Transverse colon (tissue), 4 donors: ENCODE measurements at regions not wholly inside any gene's neighbourhood (a gene's known extent, or its start where the extent isn't known, plus 50 kb on each side); places are given as distances from the start of the nearest gene placed in this dataset.
"Not testable (repeated sequence)": the region's sequence is repeated elsewhere in the genome, so short reads cannot be mapped to it uniquely, and the experiment has no call there.

ENCODE experiments used
- DNase-seq: peaks from one replicate; pipeline ENCODE4 v3.0.0-alpha.2; 2019
- H3K27ac ChIP-seq, 4 donors: fragments of 200-600 bp; sonication (generic); 2 replicates each; pipeline ENCODE4 v1.5.1; 2016 to 2018; ENCODE audit warnings: inconsistent platforms in 4 of 4
- H3K27me3 ChIP-seq: fragments of 200-600 bp; sonication (generic); 2 replicates; pipeline ENCODE4 v1.5.1; 2017; ENCODE audit warnings: inconsistent platforms
- H3K36me3 ChIP-seq, 4 donors: fragments of 200-600 bp; sonication (generic); 2 replicates each; pipeline ENCODE4 v1.5.1; 2017 to 2019; ENCODE audit warnings: inconsistent platforms in 4 of 4
- H3K4me1 ChIP-seq, 4 donors: fragments of 200-600 bp; sonication (generic); 2 replicates each; pipeline ENCODE4 v1.5.1; 2017 to 2020; ENCODE audit warnings: inconsistent platforms in 4 of 4
- H3K4me3 ChIP-seq, 4 donors: fragments of 200-600 bp; sonication (generic); 1 replicate in 1 of 4; 2 replicates in 3 of 4; pipeline versions ENCODE4 v1.5.1 to v1.6.1; 2017 to 2019; ENCODE audit warnings: inconsistent platforms in 4 of 4
- H3K9me3 ChIP-seq, 2 donors: fragments of 200-600 bp; sonication (generic); 2 replicates each; pipeline ENCODE4 v1.5.1; 2017 to 2019; ENCODE audit warnings: inconsistent platforms in 2 of 2
- EP300 ChIP-seq: sonication (generic); formaldehyde crosslinking; IDR thresholded peaks from one replicate; pipeline ENCODE4 v1.6.1; 2017; ENCODE audit warnings: antibody characterized with exemption, low read depth
- POLR2A ChIP-seq: fragments of 450-650 bp; IDR thresholded peaks from one replicate; pipeline ENCODE4 v1.6.1; 2016; ENCODE audit warnings: antibody characterized with exemption, mild to moderate bottlenecking, moderate library complexity
- POLR2AphosphoS5 ChIP-seq, 3 donors: sonication (generic); formaldehyde crosslinking; IDR thresholded peaks; one replicate each; pipeline ENCODE4 v1.6.1; 2016; ENCODE audit warnings: antibody characterized with exemption in 3 of 3
- WGBS, 2 donors: methylation state at CpG; one replicate each; pipeline ENCODE4 v1.1.5; 2018; ENCODE audit warnings: low coverage in 1 of 2; 5-methylcytosine and 5-hydroxymethylcytosine counted together
- in situ Hi-C, 4 donors: fragments of 200-750 bp; cut with MboI; loops; one replicate each; pipeline versions ENCODE4 v1.15.0 to v1.15.1; 2017; ENCODE audit warnings: low sequenced_read_pairs in 3 of 4, low pct_ligation_motif_present in 1 of 4, low pct_unique_long_range_greater_than_20kb in 1 of 4
- intact Hi-C: fragments of 100-400 bp; cut with DNase I; formaldehyde crosslinking; loops from one replicate; pipeline ENCODE4 v1.15.1; 2023; ENCODE audit warnings: low total_unique reads
- TF ChIP-seq, protein P1 (sequence below), 5 experiments: fragments of 200-600 bp in 3 of 5; fragments of 450-650 bp in 2 of 5; sonication (generic) in 3 of 5; IDR thresholded peaks; 1 replicate in 2 of 5; 2 replicates in 3 of 5; pipeline ENCODE4 v1.5.1; 2016 to 2017; ENCODE audit warnings: antibody characterized with exemption in 5 of 5, inconsistent platforms in 3 of 5, mild to moderate bottlenecking in 2 of 5, moderate library complexity in 1 of 5

GRCh38 chr6:27544612-27545260 is 71.8 kb upstream of the ZNF184 start:
- intact Hi-C loops (no loop called here), in situ Hi-C loops (no loop called here)
- WGBS, 2 donors = 12 to 19% methylated on average over 12 to 20 of the region's 20 CpGs
- Histone ChIP-seq H3K9me3 (no peaks in the 10 kb centered on the region), H3K4me3 (no peak overlapping the region), H3K27me3 (peaks cover 95% of the 10 kb centered on the region), H3K27ac (no peak overlapping the region), H3K4me1 (peaks cover 0 to 9% (median 4%) of the 10 kb centered on the region in 4 donors), H3K36me3 (no peaks in the 10 kb centered on the region)
- DNase-seq = no peak
- no peak for TF ChIP-seq POLR2AphosphoS5 (IDR thresholded peaks at IDR 0.05)

DNA sequence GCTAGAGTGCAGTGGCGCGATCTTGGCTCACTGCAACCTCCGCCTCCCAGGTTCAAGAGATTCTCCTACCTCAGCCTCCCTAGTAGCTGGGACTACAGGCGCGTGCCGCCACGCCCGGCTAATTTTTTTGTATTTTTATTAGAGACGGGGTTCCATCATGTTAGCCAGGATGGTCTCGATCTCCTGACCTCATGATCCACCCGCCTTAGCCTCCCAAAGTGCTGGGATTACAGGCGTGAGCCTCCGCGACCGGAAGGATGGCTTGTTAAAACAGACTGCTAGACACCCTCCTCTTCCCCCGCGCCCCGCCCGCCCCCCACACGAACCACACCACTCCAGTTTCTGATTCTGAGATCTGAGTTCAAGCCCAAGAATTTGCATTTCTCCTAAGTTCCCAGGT is 71.2 kb upstream of the ZNF184 start:
- H3K4me1 ChIP-seq, H3K4me3 ChIP-seq: not testable (repeated sequence)

GRCh38 chr6:27542485-27542884 is 69.6 kb upstream of the ZNF184 start:
- 53 to 72% methylated on average over 2 of the region's 2 CpGs for WGBS, 2 donors
- no peak overlapping the region for H3K4me3 ChIP-seq
- H3K4me1 ChIP-seq = peaks cover 0 to 9% (median 3%) of the 10 kb centered on the region in 4 donors
- in situ Hi-C loops = no loop called here
- H3K27ac ChIP-seq = no peak overlapping the region
- intact Hi-C loops = no loop called here
- no peaks in the 10 kb centered on the region for H3K9me3 ChIP-seq
- DNase-seq = no peak
- no peak for TF ChIP-seq EP300
- TF ChIP-seq, protein P1, sequence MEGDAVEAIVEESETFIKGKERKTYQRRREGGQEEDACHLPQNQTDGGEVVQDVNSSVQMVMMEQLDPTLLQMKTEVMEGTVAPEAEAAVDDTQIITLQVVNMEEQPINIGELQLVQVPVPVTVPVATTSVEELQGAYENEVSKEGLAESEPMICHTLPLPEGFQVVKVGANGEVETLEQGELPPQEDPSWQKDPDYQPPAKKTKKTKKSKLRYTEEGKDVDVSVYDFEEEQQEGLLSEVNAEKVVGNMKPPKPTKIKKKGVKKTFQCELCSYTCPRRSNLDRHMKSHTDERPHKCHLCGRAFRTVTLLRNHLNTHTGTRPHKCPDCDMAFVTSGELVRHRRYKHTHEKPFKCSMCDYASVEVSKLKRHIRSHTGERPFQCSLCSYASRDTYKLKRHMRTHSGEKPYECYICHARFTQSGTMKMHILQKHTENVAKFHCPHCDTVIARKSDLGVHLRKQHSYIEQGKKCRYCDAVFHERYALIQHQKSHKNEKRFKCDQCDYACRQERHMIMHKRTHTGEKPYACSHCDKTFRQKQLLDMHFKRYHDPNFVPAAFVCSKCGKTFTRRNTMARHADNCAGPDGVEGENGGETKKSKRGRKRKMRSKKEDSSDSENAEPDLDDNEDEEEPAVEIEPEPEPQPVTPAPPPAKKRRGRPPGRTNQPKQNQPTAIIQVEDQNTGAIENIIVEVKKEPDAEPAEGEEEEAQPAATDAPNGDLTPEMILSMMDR (IDR thresholded peaks at IDR 0.05) = no peak
- no peak for TF ChIP-seq POLR2A
- no peak for TF ChIP-seq POLR2AphosphoS5 (IDR thresholded peaks at IDR 0.05)
- no peaks in the 10 kb centered on the region for H3K36me3 ChIP-seq
- peaks cover 94% of the 10 kb centered on the region for H3K27me3 ChIP-seq

More for the DNA sequence above, 71.2 kb upstream of the ZNF184 start:
- in situ Hi-C loops, H3K9me3 ChIP-seq, DNase-seq, H3K27ac ChIP-seq, intact Hi-C loops, H3K36me3 ChIP-seq: not testable (repeated sequence)
- H3K27me3 ChIP-seq = peaks cover 95% of the 10 kb centered on the region
- 57 to 67% methylated on average over 2 to 20 of the region's 20 CpGs for WGBS, 2 donors

GRCh38 chr6:27541933-27542297 is 69.0 kb upstream of the ZNF184 start:
- Histone ChIP-seq H3K36me3 (no peaks in the 10 kb centered on the region), H3K27me3 (peaks cover 93% of the 10 kb centered on the region), H3K9me3 (no peaks in the 10 kb centered on the region), H3K4me1 (peaks cover 0 to 9% (median 3%) of the 10 kb centered on the region in 4 donors), H3K4me3 (no peak overlapping the region), H3K27ac (no peak overlapping the region)
- in situ Hi-C loops = no loop called here
- DNase-seq = no peak
- 48 to 57% methylated on average over 5 of the region's 5 CpGs for WGBS, 2 donors
- TF ChIP-seq, protein P1 (IDR thresholded peaks at IDR 0.05) = no peak
- no peak for TF ChIP-seq POLR2AphosphoS5 (IDR thresholded peaks at IDR 0.05)
- intact Hi-C loops = no loop called here

- in situ Hi-C loops = no loop called here
- WGBS, 2 donors = 41 to 53% methylated on average over 7 to 15 of the region's 15 CpGs
- Histone ChIP-seq H3K9me3 (no peaks in the 10 kb centered on the region), H3K36me3 (no peaks in the 10 kb centered on the region), H3K4me1 (peaks cover 0 to 9% (median 3%) of the 10 kb centered on the region in 4 donors), H3K27ac (no peak overlapping the region), H3K4me3 (no peak overlapping the region), H3K27me3 (peaks cover 93% of the 10 kb centered on the region)
- no peak for DNase-seq
- intact Hi-C loops = no loop called here
- TF ChIP-seq POLR2A = no peak
- TF ChIP-seq, protein P1 (IDR thresholded peaks at IDR 0.05) = no peak
These were observed 68.5 kb upstream of the ZNF184 start for GRCh38 chr6:27541212-27541932.
